ENCODE measurements at regions not wholly inside any gene's neighbourhood (a gene's known extent, or its start where the extent isn't known, plus 50 kb on each side); places are given as distances from the start of the nearest gene placed in this dataset.

DNA sequence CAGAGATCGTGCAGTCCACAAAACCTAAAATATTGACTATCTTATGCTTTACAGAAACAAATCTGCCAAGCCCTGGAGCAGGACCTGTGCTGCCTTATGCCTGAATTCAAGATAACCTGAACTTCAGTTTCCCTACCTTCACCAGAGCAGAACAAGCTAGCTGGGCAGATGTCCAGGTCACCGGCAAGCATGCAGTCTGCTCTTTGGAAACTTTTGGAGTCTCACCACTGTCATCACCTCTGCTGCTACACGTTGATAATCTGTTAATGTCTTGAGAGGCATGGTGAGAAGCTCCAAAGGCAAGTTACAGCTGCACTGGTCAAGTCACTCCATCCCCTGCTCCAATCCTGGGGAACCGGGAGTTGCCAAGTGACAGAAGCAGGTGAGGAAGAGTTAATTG is 354.2 kb downstream of the RBM43 start:
- H3K4me3 ChIP-seq (ENCODE audit: low read length), result no peak overlapping the region
- ChIA-PET CTCF (no interaction called here), POLR2A (ENCODE audit: unreplicated experiment) (no interaction called here)
- H3K4me2 ChIP-seq (ENCODE audit: low read length), result no peak overlapping the region
- H3K79me2 ChIP-seq (ENCODE audit: low read length), result no peaks in the 10 kb centered on the region
- H3K9me2 ChIP-seq (replicated peaks; ENCODE audit: low read length), result no peaks in the 10 kb centered on the region
- ATAC-seq, result no peak
- no peak overlapping the region for H2AFZ ChIP-seq (ENCODE audit: low read length)
- H3K9me3 ChIP-seq (ENCODE audit: low read length), result no peaks in the 10 kb centered on the region
- no peak for TF ChIP-seq EZH2phosphoT487 (IDR thresholded peaks at IDR 0.05; ENCODE audit: borderline replicate concordance, low read length)
- TF ChIP-seq, protein P1, sequence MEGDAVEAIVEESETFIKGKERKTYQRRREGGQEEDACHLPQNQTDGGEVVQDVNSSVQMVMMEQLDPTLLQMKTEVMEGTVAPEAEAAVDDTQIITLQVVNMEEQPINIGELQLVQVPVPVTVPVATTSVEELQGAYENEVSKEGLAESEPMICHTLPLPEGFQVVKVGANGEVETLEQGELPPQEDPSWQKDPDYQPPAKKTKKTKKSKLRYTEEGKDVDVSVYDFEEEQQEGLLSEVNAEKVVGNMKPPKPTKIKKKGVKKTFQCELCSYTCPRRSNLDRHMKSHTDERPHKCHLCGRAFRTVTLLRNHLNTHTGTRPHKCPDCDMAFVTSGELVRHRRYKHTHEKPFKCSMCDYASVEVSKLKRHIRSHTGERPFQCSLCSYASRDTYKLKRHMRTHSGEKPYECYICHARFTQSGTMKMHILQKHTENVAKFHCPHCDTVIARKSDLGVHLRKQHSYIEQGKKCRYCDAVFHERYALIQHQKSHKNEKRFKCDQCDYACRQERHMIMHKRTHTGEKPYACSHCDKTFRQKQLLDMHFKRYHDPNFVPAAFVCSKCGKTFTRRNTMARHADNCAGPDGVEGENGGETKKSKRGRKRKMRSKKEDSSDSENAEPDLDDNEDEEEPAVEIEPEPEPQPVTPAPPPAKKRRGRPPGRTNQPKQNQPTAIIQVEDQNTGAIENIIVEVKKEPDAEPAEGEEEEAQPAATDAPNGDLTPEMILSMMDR (conservative IDR thresholded peaks at IDR 0.05; ENCODE audit: low read depth, low read length), result no peak
- no peak for TF ChIP-seq EZH2 (IDR thresholded peaks at IDR 0.05; ENCODE audit: low read length, unreplicated experiment)
- H4K20me1 ChIP-seq (ENCODE audit: low read length), result no peaks in the 10 kb centered on the region
- no peaks in the 10 kb centered on the region for H3K4me1 ChIP-seq (ENCODE audit: insufficient read depth, low read length)
- no peak overlapping the region for H3K9ac ChIP-seq (ENCODE audit: low read length)
- H3F3A ChIP-seq (ENCODE audit: low read length, unreplicated experiment), result no peaks in the 10 kb centered on the region
- no peaks in the 10 kb centered on the region for H3K36me3 ChIP-seq (ENCODE audit: low read depth, low read length)
- no peaks in the 10 kb centered on the region for H3K27me3 ChIP-seq (ENCODE audit: low read length)
- intact Hi-C loops (cut with micrococcal nuclease), result no loop called here
- no peak for DNase-seq
- H3K27ac ChIP-seq (ENCODE audit: low read length), result no peak overlapping the region
- BruUV-seq (replicated peaks), result no TSS peak

DNA sequence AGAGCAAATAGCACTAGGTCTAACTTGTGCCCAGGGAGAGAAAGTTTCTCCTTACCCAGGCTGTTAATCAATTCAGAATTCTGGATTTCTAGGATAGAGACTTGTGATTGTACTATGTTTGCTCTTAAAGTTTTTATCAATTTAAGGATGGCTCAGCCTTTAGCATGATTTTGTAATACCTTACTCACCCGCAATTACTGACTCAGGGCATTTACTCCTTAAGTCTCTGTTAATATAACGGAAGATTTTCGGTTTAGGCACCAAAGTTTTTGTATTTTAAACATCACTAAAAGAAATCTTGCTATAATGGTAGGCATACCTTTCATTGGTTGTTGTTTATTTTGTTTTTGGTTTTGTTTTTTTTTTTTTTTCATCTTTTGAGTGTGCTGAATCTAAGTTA is 358.2 kb downstream of the RBM43 start:
- BruUV-seq (replicated peaks), result no TSS peak
- CTCF ChIA-PET, result no interaction called here
- TF ChIP-seq EZH2phosphoT487 (IDR thresholded peaks at IDR 0.05; ENCODE audit: borderline replicate concordance, low read length) (no peak), EZH2 (IDR thresholded peaks at IDR 0.05; ENCODE audit: low read length, unreplicated experiment) (no peak)
- TF ChIP-seq, protein P1 (conservative IDR thresholded peaks at IDR 0.05; ENCODE audit: low read depth, low read length), result no peak

DNA sequence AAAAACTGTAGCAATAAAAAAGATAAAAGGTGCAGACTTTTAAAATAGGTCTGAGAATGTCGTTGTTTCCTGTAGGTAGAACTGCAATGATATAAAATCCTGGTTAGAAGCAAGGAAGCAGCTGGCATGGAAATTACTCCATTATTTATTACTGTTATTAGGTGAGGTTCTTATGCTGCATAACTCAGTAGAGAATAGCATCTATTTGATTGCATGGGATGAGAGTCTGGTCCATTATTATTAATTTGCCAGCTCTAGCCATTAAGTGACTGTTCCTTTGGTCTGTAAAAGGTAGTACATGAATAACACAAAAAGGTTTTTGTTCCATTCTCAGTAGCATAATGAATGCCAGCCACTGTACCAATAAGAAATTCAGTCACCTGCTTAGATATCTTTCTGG is 358.6 kb downstream of the RBM43 start:
- no peak overlapping the region for H3K27ac ChIP-seq (ENCODE audit: low read length)
- H3K36me3 ChIP-seq (ENCODE audit: low read depth, low read length), result peaks cover 3% of the 10 kb centered on the region; the same call in 1 of the 2 replicates
- no peak overlapping the region for H3K4me2 ChIP-seq (ENCODE audit: low read length)
- no peak overlapping the region for H3K9ac ChIP-seq (ENCODE audit: low read length)
- no peaks in the 10 kb centered on the region for H4K20me1 ChIP-seq (ENCODE audit: low read length)
- DNase-seq (no peak), ATAC-seq (no peak)
- POLR2A ChIA-PET (ENCODE audit: unreplicated experiment), result no interaction called here
- no peak overlapping the region for H2AFZ ChIP-seq (ENCODE audit: low read length)
- H3F3A ChIP-seq (ENCODE audit: low read length, unreplicated experiment), result no peaks in the 10 kb centered on the region
- H3K79me2 ChIP-seq (ENCODE audit: low read length), result no peaks in the 10 kb centered on the region
- H3K9me2 ChIP-seq (replicated peaks; ENCODE audit: low read length), result no peaks in the 10 kb centered on the region
- no peaks in the 10 kb centered on the region for H3K27me3 ChIP-seq (ENCODE audit: low read length)
- peaks cover 18% of the 10 kb centered on the region; the same call in 1 of the 2 replicates for H3K9me3 ChIP-seq (ENCODE audit: low read length)
- TF ChIP-seq, protein P1 (conservative IDR thresholded peaks at IDR 0.05; ENCODE audit: low read depth, low read length), result no peak
- no peak for TF ChIP-seq EZH2phosphoT487 (IDR thresholded peaks at IDR 0.05; ENCODE audit: borderline replicate concordance, low read length)
- TF ChIP-seq EZH2 (IDR thresholded peaks at IDR 0.05; ENCODE audit: low read length, unreplicated experiment), result no peak
- no TSS peak for BruUV-seq (replicated peaks)
- CTCF ChIA-PET, result no interaction called here
- no peak overlapping the region for H3K4me3 ChIP-seq (ENCODE audit: low read length)
- H3K4me1 ChIP-seq (ENCODE audit: insufficient read depth, low read length), result no peaks in the 10 kb centered on the region
- intact Hi-C loops (cut with micrococcal nuclease), result no loop called here

More for the DNA sequence above, 358.2 kb downstream of the RBM43 start:
- DNase-seq (peak; percentile 29), ATAC-seq (no peak)
- no peak overlapping the region for H2AFZ ChIP-seq (ENCODE audit: low read length)
- H3K9ac ChIP-seq (ENCODE audit: low read length), result no peak overlapping the region
- peaks cover 18% of the 10 kb centered on the region; the same call in 1 of the 2 replicates for H3K9me3 ChIP-seq (ENCODE audit: low read length)
- intact Hi-C loops (cut with micrococcal nuclease), result no loop called here
- H3K27me3 ChIP-seq (ENCODE audit: low read length), result no peaks in the 10 kb centered on the region
- no peaks in the 10 kb centered on the region for H4K20me1 ChIP-seq (ENCODE audit: low read length)
- H3K4me1 ChIP-seq (ENCODE audit: insufficient read depth, low read length), result no peaks in the 10 kb centered on the region
- H3K9me2 ChIP-seq (replicated peaks; ENCODE audit: low read length), result no peaks in the 10 kb centered on the region
- no peaks in the 10 kb centered on the region for H3F3A ChIP-seq (ENCODE audit: low read length, unreplicated experiment)
- POLR2A ChIA-PET (ENCODE audit: unreplicated experiment), result no interaction called here
- no peak overlapping the region for H3K4me3 ChIP-seq (ENCODE audit: low read length)
- H3K4me2 ChIP-seq (ENCODE audit: low read length), result no peak overlapping the region
- no peaks in the 10 kb centered on the region for H3K79me2 ChIP-seq (ENCODE audit: low read length)
- H3K36me3 ChIP-seq (ENCODE audit: low read depth, low read length), result peaks cover 3% of the 10 kb centered on the region; the same call in 1 of the 2 replicates
- H3K27ac ChIP-seq (ENCODE audit: low read length), result no peak overlapping the region

All from PC-3 (cell line).